Glutamatergic neuron (in vitro differentiated cells): ENCODE measurements at regions not wholly inside any gene's neighbourhood (a gene's known extent, or its start where the extent isn't known, plus 50 kb on each side); places are given as distances from the start of the nearest gene placed in this dataset.

Source experiments
- DNase-seq: peaks from one replicate; pipeline ENCODE4 v3.0.0; 2022
- H3K27ac Mint-ChIP-seq: one replicate; pipeline ENCODE4 v1.8.0; 2020; ENCODE audit warnings: mild to moderate bottlenecking, mixed read lengths, inconsistent platforms; ENCODE audit not compliant: unreplicated experiment
- H3K27me3 Mint-ChIP-seq: one replicate; pipeline ENCODE4 v1.8.0; 2020; ENCODE audit warnings: mild to moderate bottlenecking, moderate library complexity, mixed read lengths, inconsistent platforms; ENCODE audit not compliant: unreplicated experiment
- H3K36me3 Mint-ChIP-seq: one replicate; pipeline ENCODE4 v1.8.0; 2020; ENCODE audit warnings: mild to moderate bottlenecking, mixed read lengths, inconsistent platforms; ENCODE audit not compliant: unreplicated experiment
- H3K4me1 Mint-ChIP-seq: one replicate; pipeline ENCODE4 v1.8.0; 2020; ENCODE audit warnings: mild to moderate bottlenecking, low read depth, mixed read lengths, inconsistent platforms; ENCODE audit not compliant: unreplicated experiment
- H3K4me3 Mint-ChIP-seq: one replicate; pipeline ENCODE4 v1.8.0; 2020; ENCODE audit warnings: mild to moderate bottlenecking, mixed read lengths, inconsistent platforms; ENCODE audit not compliant: unreplicated experiment
- H3K9me3 Mint-ChIP-seq: one replicate; pipeline ENCODE4 v1.8.0; 2020; ENCODE audit warnings: mild to moderate bottlenecking, moderate library complexity, mixed read lengths, inconsistent platforms; ENCODE audit not compliant: unreplicated experiment
- CTCF ChIP-seq: fragments of 200-600 bp; sonication (generic); IDR thresholded peaks from one replicate; pipeline ENCODE4 v1.5.0; 2021; ENCODE audit not compliant: partially characterized antibody, unreplicated experiment

- Mint-ChIP-seq H3K27ac (no peak overlapping the region), H3K36me3 (no peaks in the 10 kb centered on the region), H3K4me1 (no peaks in the 10 kb centered on the region), H3K27me3 (no peaks in the 10 kb centered on the region), H3K9me3 (no peaks in the 10 kb centered on the region), H3K4me3 (no peak overlapping the region)
- DNase-seq: no peak
- no peak for TF ChIP-seq CTCF
Observed at GRCh38 chr2:122506620-122507019, 751.2 kb downstream of the TSN start.

- no peaks in the 10 kb centered on the region for H3K27me3 Mint-ChIP-seq
- no peak overlapping the region for H3K27ac Mint-ChIP-seq
- no peak for DNase-seq
- no peak for TF ChIP-seq CTCF
- no peaks in the 10 kb centered on the region for H3K9me3 Mint-ChIP-seq
- no peaks in the 10 kb centered on the region for H3K36me3 Mint-ChIP-seq
- no peaks in the 10 kb centered on the region for H3K4me1 Mint-ChIP-seq
- H3K4me3 Mint-ChIP-seq: no peak overlapping the region
Observed at GRCh38 chr2:122507261-122507660, 751.8 kb downstream of the TSN start.

- Mint-ChIP-seq H3K27me3 (peaks cover 1% of the 10 kb centered on the region), H3K4me3 (no peak overlapping the region), H3K4me1 (peaks cover 6% of the 10 kb centered on the region), H3K9me3 (no peaks in the 10 kb centered on the region), H3K27ac (no peak overlapping the region), H3K36me3 (no peaks in the 10 kb centered on the region)
- no peak for TF ChIP-seq CTCF
- no peak for DNase-seq
Observed at GRCh38 chr2:122512091-122512490, 756.6 kb downstream of the TSN start.

GRCh38 chr2:122514451-122514996 is 759.1 kb downstream of the TSN start:
- TF ChIP-seq CTCF: no peak
- Mint-ChIP-seq H3K27ac (no peak overlapping the region), H3K36me3 (no peaks in the 10 kb centered on the region), H3K4me1 (peaks cover 7% of the 10 kb centered on the region), H3K27me3 (peaks cover 1% of the 10 kb centered on the region), H3K4me3 (no peak overlapping the region), H3K9me3 (no peaks in the 10 kb centered on the region)
- no peak for DNase-seq

- peaks cover 1% of the 10 kb centered on the region for H3K27me3 Mint-ChIP-seq
- no peaks in the 10 kb centered on the region for H3K36me3 Mint-ChIP-seq
- TF ChIP-seq CTCF: no peak
- no peak overlapping the region for H3K4me3 Mint-ChIP-seq
- no peaks in the 10 kb centered on the region for H3K9me3 Mint-ChIP-seq
- H3K27ac Mint-ChIP-seq: peak overlapping the region; percentile 31
- DNase-seq: no peak
- peaks cover 7% of the 10 kb centered on the region for H3K4me1 Mint-ChIP-seq
Observed at GRCh38 chr2:122515731-122516290, 760.4 kb downstream of the TSN start.
